Neural progenitor cell (in vitro differentiated cells): ENCODE measurements at regions not wholly inside any gene's neighbourhood (a gene's known extent, or its start where the extent isn't known, plus 50 kb on each side); places are given as distances from the start of the nearest gene placed in this dataset.

ENCODE experiments used
- DNase-seq: peaks from one replicate; pipeline ENCODE4 v3.0.0-alpha.2; 2016; ENCODE audit warnings: low spot score
- H2AFZ ChIP-seq: fragments of 200-600 bp; sonication (generic); replicated peaks from 2 replicates; pipeline ENCODE4 v1.6.1; 2016; ENCODE audit warnings: antibody characterized with exemption
- H3F3A ChIP-seq: fragments of 200-600 bp; sonication (generic); 2 replicates; pipeline ENCODE4 v1.6.1; 2016; ENCODE audit warnings: antibody characterized with exemption, low read depth
- H3K27ac ChIP-seq: fragments of 200-600 bp; sonication (generic); 2 replicates; pipeline ENCODE4 v1.5.1; 2016; ENCODE audit warnings: mild to moderate bottlenecking
- H3K27me3 ChIP-seq: fragments of 200-600 bp; sonication (generic); 2 replicates; pipeline ENCODE4 v1.6.1; 2016; ENCODE audit warnings: mild to moderate bottlenecking, moderate library complexity
- H3K36me3 ChIP-seq: fragments of 200-600 bp; sonication (generic); 2 replicates; pipeline ENCODE4 v1.5.1; 2016
- H3K4me1 ChIP-seq: fragments of 200-600 bp; sonication (generic); 2 replicates; pipeline ENCODE4 v1.6.1; 2016; ENCODE audit warnings: mixed run types
- H3K4me2 ChIP-seq: fragments of 200-600 bp; sonication (generic); 2 replicates; pipeline ENCODE4 v1.6.1; 2016
- H3K4me3 ChIP-seq: fragments of 200-600 bp; sonication (generic); 2 replicates; pipeline ENCODE4 v1.5.1; 2016
- H3K79me2 ChIP-seq: fragments of 200-600 bp; sonication (generic); 2 replicates; pipeline ENCODE4 v1.6.1; 2016; ENCODE audit warnings: low read depth
- H3K9ac ChIP-seq: fragments of 200-600 bp; sonication (generic); 2 replicates; pipeline ENCODE4 v1.6.1; 2016
- H3K9me3 ChIP-seq: fragments of 200-600 bp; sonication (generic); 2 replicates; pipeline ENCODE4 v1.5.1; 2016; ENCODE audit warnings: low read depth
- H4K20me1 ChIP-seq: fragments of 200-600 bp; sonication (generic); 2 replicates; pipeline ENCODE4 v1.6.1; 2016; ENCODE audit warnings: low read depth
- H3K27ac Mint-ChIP-seq: 3 replicates; pipeline ENCODE4 v1.8.0; 2021; ENCODE audit warnings: mixed read lengths
- H3K27me3 Mint-ChIP-seq: 2 replicates; pipeline ENCODE4 v1.8.0; 2022; ENCODE audit warnings: low read depth, mild to moderate bottlenecking, inconsistent platforms, moderate library complexity, mixed read lengths; ENCODE audit not compliant: insufficient read depth
- H3K36me3 Mint-ChIP-seq: 3 replicates; pipeline ENCODE4 v1.8.0; 2021; ENCODE audit warnings: mixed read lengths
- H3K4me1 Mint-ChIP-seq: 3 replicates; pipeline ENCODE4 v1.8.0; 2021; ENCODE audit warnings: mixed read lengths
- H3K4me3 Mint-ChIP-seq: 3 replicates; pipeline ENCODE4 v1.8.0; 2021; ENCODE audit warnings: mild to moderate bottlenecking, moderate library complexity, mixed read lengths
- H3K9me3 Mint-ChIP-seq: 3 replicates; pipeline ENCODE4 v1.8.0; 2020; ENCODE audit warnings: mixed read lengths
- EZH2 ChIP-seq: fragments of 200-600 bp; sonication (generic); IDR thresholded peaks from 2 replicates; pipeline ENCODE4 v1.6.1; 2017; ENCODE audit warnings: antibody characterized with exemption, mild to moderate bottlenecking, moderate library complexity
- EZH2phosphoT487 ChIP-seq: fragments of 200-600 bp; sonication (generic); IDR thresholded peaks from 2 replicates; pipeline ENCODE4 v1.6.1; 2017; ENCODE audit warnings: antibody characterized with exemption
- TF ChIP-seq, protein P1 (sequence below): fragments of 200-600 bp; sonication (generic); IDR thresholded peaks from 2 replicates; pipeline ENCODE4 v1.5.1; 2017; ENCODE audit warnings: antibody characterized with exemption, mild to moderate bottlenecking

GRCh38 chr3:135860761-135861160 is 104.8 kb upstream of the PPP2R3A start:
- Histone ChIP-seq H3K27me3 (no peaks in the 10 kb centered on the region), H3F3A (no peaks in the 10 kb centered on the region), H3K9me3 (no peaks in the 10 kb centered on the region), H3K79me2 (no peaks in the 10 kb centered on the region), H3K4me1 (no peaks in the 10 kb centered on the region), H3K9ac (no peak overlapping the region), H3K36me3 (no peaks in the 10 kb centered on the region), H4K20me1 (no peaks in the 10 kb centered on the region), H3K4me2 (no peak overlapping the region), H3K27ac (no peak overlapping the region), H2AFZ (no peak overlapping the region), H3K4me3 (no peak overlapping the region)
- H3K4me3 Mint-ChIP-seq, result no peak overlapping the region
- no peaks in the 10 kb centered on the region for H3K4me1 Mint-ChIP-seq
- H3K27me3 Mint-ChIP-seq, result no peaks in the 10 kb centered on the region
- no peak for TF ChIP-seq EZH2phosphoT487
- TF ChIP-seq, protein P1, sequence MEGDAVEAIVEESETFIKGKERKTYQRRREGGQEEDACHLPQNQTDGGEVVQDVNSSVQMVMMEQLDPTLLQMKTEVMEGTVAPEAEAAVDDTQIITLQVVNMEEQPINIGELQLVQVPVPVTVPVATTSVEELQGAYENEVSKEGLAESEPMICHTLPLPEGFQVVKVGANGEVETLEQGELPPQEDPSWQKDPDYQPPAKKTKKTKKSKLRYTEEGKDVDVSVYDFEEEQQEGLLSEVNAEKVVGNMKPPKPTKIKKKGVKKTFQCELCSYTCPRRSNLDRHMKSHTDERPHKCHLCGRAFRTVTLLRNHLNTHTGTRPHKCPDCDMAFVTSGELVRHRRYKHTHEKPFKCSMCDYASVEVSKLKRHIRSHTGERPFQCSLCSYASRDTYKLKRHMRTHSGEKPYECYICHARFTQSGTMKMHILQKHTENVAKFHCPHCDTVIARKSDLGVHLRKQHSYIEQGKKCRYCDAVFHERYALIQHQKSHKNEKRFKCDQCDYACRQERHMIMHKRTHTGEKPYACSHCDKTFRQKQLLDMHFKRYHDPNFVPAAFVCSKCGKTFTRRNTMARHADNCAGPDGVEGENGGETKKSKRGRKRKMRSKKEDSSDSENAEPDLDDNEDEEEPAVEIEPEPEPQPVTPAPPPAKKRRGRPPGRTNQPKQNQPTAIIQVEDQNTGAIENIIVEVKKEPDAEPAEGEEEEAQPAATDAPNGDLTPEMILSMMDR, result no peak
- TF ChIP-seq EZH2, result no peak
- no peaks in the 10 kb centered on the region for H3K9me3 Mint-ChIP-seq
- no peak overlapping the region for H3K27ac Mint-ChIP-seq
- no peak for DNase-seq
- H3K36me3 Mint-ChIP-seq, result no peaks in the 10 kb centered on the region

DNA sequence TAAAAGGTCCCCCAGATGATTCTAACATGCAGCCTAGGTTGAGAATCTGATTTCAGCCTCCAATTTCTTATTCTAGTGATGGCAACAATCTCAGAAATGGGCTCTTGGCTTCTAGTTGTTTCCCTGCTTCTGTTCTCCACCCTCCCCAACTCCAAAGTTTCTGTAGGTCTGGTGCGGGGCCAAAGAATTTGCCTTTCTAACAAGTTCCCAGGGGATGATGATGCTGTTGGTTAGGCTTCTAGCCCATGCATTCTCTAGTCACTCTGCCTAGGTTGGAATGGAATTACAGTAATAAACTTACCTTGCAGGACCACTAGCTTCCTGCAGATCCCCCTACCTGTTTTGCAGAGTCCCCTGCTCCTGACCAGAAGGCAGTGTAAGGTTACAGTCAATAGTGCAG is 103.2 kb upstream of the PPP2R3A start:
- Histone ChIP-seq H3K9me3 (no peaks in the 10 kb centered on the region), H3K4me1 (no peaks in the 10 kb centered on the region), H3K27ac (no peak overlapping the region), H3K27me3 (no peaks in the 10 kb centered on the region), H3K4me2 (no peak overlapping the region), H3K36me3 (no peaks in the 10 kb centered on the region), H4K20me1 (no peaks in the 10 kb centered on the region), H3K79me2 (no peaks in the 10 kb centered on the region), H3K9ac (no peak overlapping the region), H3F3A (no peaks in the 10 kb centered on the region), H2AFZ (no peak overlapping the region), H3K4me3 (no peak overlapping the region)
- Mint-ChIP-seq H3K36me3 (no peaks in the 10 kb centered on the region), H3K27me3 (peaks cover 4% of the 10 kb centered on the region), H3K9me3 (no peaks in the 10 kb centered on the region), H3K4me3 (no peak overlapping the region), H3K27ac (no peak overlapping the region), H3K4me1 (no peaks in the 10 kb centered on the region)
- TF ChIP-seq EZH2phosphoT487 (no peak), EZH2 (no peak)
- TF ChIP-seq, protein P1, result no peak
- no peak for DNase-seq

- Histone ChIP-seq H3K4me2 (no peak overlapping the region), H2AFZ (no peak overlapping the region), H3K27me3 (no peaks in the 10 kb centered on the region), H3K4me1 (no peaks in the 10 kb centered on the region), H3K36me3 (no peaks in the 10 kb centered on the region), H3K79me2 (no peaks in the 10 kb centered on the region), H3F3A (no peaks in the 10 kb centered on the region), H3K9me3 (no peaks in the 10 kb centered on the region), H4K20me1 (no peaks in the 10 kb centered on the region), H3K27ac (no peak overlapping the region), H3K9ac (no peak overlapping the region), H3K4me3 (no peak overlapping the region)
- H3K9me3 Mint-ChIP-seq, result no peaks in the 10 kb centered on the region
- H3K36me3 Mint-ChIP-seq, result no peaks in the 10 kb centered on the region
- H3K27me3 Mint-ChIP-seq, result peaks cover 4% of the 10 kb centered on the region
- no peak for DNase-seq
- no peak for TF ChIP-seq EZH2phosphoT487
- TF ChIP-seq, protein P1, result no peak
- no peak for TF ChIP-seq EZH2
- no peaks in the 10 kb centered on the region for H3K4me1 Mint-ChIP-seq
- H3K27ac Mint-ChIP-seq, result no peak overlapping the region
- no peak overlapping the region for H3K4me3 Mint-ChIP-seq
Observed at GRCh38 chr3:135864060-135864459, 101.5 kb upstream of the PPP2R3A start.

DNA sequence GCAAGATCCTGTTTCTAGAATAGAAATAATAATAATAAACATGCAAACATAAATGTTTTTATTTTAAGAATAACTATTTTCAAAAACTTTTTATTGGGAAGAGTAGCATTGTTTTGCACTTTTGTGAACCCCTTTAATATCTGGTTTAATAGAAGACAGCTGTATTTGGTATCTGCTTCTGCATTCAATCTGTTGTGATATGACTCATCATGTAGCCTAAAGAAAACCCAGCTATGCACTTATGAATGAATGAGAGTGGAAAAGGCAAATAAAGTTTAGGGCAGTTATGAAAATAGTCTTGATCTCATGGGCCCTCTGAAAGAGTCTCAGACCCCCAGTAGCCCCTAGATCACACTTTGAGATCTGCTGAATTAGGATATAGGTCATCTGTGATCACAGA is 100.4 kb upstream of the PPP2R3A start:
- Histone ChIP-seq H3F3A (no peaks in the 10 kb centered on the region), H3K36me3 (no peaks in the 10 kb centered on the region), H4K20me1 (no peaks in the 10 kb centered on the region), H3K9me3 (no peaks in the 10 kb centered on the region), H3K4me3 (no peak overlapping the region), H3K4me2 (no peak overlapping the region), H3K27ac (no peak overlapping the region), H2AFZ (no peak overlapping the region), H3K9ac (no peak overlapping the region), H3K79me2 (no peaks in the 10 kb centered on the region), H3K4me1 (no peaks in the 10 kb centered on the region), H3K27me3 (no peaks in the 10 kb centered on the region)
- no peaks in the 10 kb centered on the region for H3K4me1 Mint-ChIP-seq
- no peak for DNase-seq
- no peaks in the 10 kb centered on the region for H3K36me3 Mint-ChIP-seq
- TF ChIP-seq EZH2 (no peak), EZH2phosphoT487 (no peak)
- TF ChIP-seq, protein P1, result no peak
- no peak overlapping the region for H3K4me3 Mint-ChIP-seq
- peaks cover 4% of the 10 kb centered on the region for H3K27me3 Mint-ChIP-seq
- H3K27ac Mint-ChIP-seq, result no peak overlapping the region
- H3K9me3 Mint-ChIP-seq, result no peaks in the 10 kb centered on the region
